HEK293 (cell line): ENCODE measurements at regions not wholly inside any gene's neighbourhood (a gene's known extent, or its start where the extent isn't known, plus 50 kb on each side); places are given as distances from the start of the nearest gene placed in this dataset.
A peak's percentile ranks its signal among the peaks of the same experiment; 100 is the strongest.

Source experiments
- GLIS1 ChIP-seq: fragments of 450-650 bp; formaldehyde crosslinking; IDR thresholded peaks from 2 replicates; pipeline ENCODE4 v1.5.1; 2016; ENCODE audit warnings: missing biosample characterization, missing genetic modification characterization
- HOXA7 ChIP-seq: sonication (generic); formaldehyde crosslinking; IDR thresholded peaks from 2 replicates; pipeline ENCODE4 v1.8.1; 2022; ENCODE audit warnings: missing genetic modification reagents, borderline replicate concordance
- KLF8 ChIP-seq: fragments of 450-650 bp; formaldehyde crosslinking; IDR thresholded peaks from 2 replicates; pipeline ENCODE4 v1.5.1; 2016; ENCODE audit warnings: missing biosample characterization, missing genetic modification characterization
- KLF9 ChIP-seq: fragments of 450-650 bp; formaldehyde crosslinking; IDR thresholded peaks from 2 replicates; pipeline ENCODE4 v1.5.1; 2016; ENCODE audit warnings: missing biosample characterization, missing genetic modification characterization, low read depth
- MYNN ChIP-seq: fragments of 450-650 bp; formaldehyde crosslinking; IDR thresholded peaks from 2 replicates; pipeline ENCODE4 v1.5.1; 2016; ENCODE audit warnings: missing biosample characterization, missing genetic modification characterization, borderline replicate concordance
- OVOL3 ChIP-seq: fragments of 450-650 bp; formaldehyde crosslinking; IDR thresholded peaks from 2 replicates; pipeline ENCODE4 v1.5.1; 2016; ENCODE audit warnings: missing biosample characterization, missing genetic modification characterization
- PRDM1 ChIP-seq: fragments of 450-650 bp; formaldehyde crosslinking; IDR thresholded peaks from 2 replicates; pipeline ENCODE4; 2016; ENCODE audit warnings: missing biosample characterization, missing genetic modification characterization
- ZBTB20 ChIP-seq: fragments of 450-650 bp; formaldehyde crosslinking; IDR thresholded peaks from 2 replicates; pipeline ENCODE4 v1.5.1; 2016; ENCODE audit warnings: missing biosample characterization, missing genetic modification characterization
- ZBTB48 ChIP-seq: fragments of 450-650 bp; formaldehyde crosslinking; IDR thresholded peaks from 2 replicates; pipeline ENCODE4 v1.5.1; 2016; ENCODE audit warnings: missing biosample characterization, missing genetic modification characterization
- ZFHX2 ChIP-seq: fragments of 450-650 bp; formaldehyde crosslinking; conservative IDR thresholded peaks from 2 replicates; pipeline ENCODE4 v1.5.1; 2016; ENCODE audit warnings: missing biosample characterization, missing genetic modification characterization
- ZFP3 ChIP-seq: fragments of 450-650 bp; formaldehyde crosslinking; IDR thresholded peaks from 2 replicates; pipeline ENCODE4 v1.5.1; 2016; ENCODE audit warnings: low read depth, missing biosample characterization, missing genetic modification characterization
- ZNF133 ChIP-seq: fragments of 450-650 bp; formaldehyde crosslinking; IDR thresholded peaks from 2 replicates; pipeline ENCODE4 v1.5.1; 2016; ENCODE audit warnings: missing biosample characterization, missing genetic modification characterization
- ZNF157 ChIP-seq: fragments of 450-650 bp; formaldehyde crosslinking; IDR thresholded peaks from 2 replicates; pipeline ENCODE4 v1.5.1; 2016; ENCODE audit warnings: missing biosample characterization, missing genetic modification characterization
- ZNF23 ChIP-seq: fragments of 450-650 bp; formaldehyde crosslinking; IDR thresholded peaks from 2 replicates; pipeline ENCODE4 v1.5.1; 2016; ENCODE audit warnings: missing biosample characterization, missing genetic modification characterization, borderline replicate concordance
- ZNF24 ChIP-seq: fragments of 450-650 bp; formaldehyde crosslinking; IDR thresholded peaks from 2 replicates; pipeline ENCODE4 v1.5.1; 2016; ENCODE audit warnings: missing biosample characterization, missing genetic modification characterization
- ZNF324 ChIP-seq: fragments of 450-650 bp; formaldehyde crosslinking; IDR thresholded peaks from 2 replicates; pipeline ENCODE4 v1.5.1; 2016; ENCODE audit warnings: missing biosample characterization, missing genetic modification characterization
- ZNF37A ChIP-seq: fragments of 450-650 bp; IDR thresholded peaks from 2 replicates; pipeline ENCODE4 v1.5.1; 2018; ENCODE audit warnings: missing biosample characterization, missing genetic modification characterization
- ZNF433 ChIP-seq: fragments of 450-650 bp; formaldehyde crosslinking; IDR thresholded peaks from 2 replicates; pipeline ENCODE4 v1.5.1; 2016; ENCODE audit warnings: missing biosample characterization, missing genetic modification characterization, low read depth
- ZNF530 ChIP-seq: fragments of 450-650 bp; formaldehyde crosslinking; IDR thresholded peaks from 2 replicates; pipeline ENCODE4 v1.5.1; 2016; ENCODE audit warnings: low read depth, missing biosample characterization, missing genetic modification characterization
- ZNF558 ChIP-seq: fragments of 450-650 bp; formaldehyde crosslinking; IDR thresholded peaks from 2 replicates; pipeline ENCODE4 v1.5.1; 2016; ENCODE audit warnings: missing biosample characterization, missing genetic modification characterization
- ZNF610 ChIP-seq: fragments of 450-650 bp; formaldehyde crosslinking; IDR thresholded peaks from 2 replicates; pipeline ENCODE4 v1.5.1; 2016; ENCODE audit warnings: missing biosample characterization, missing genetic modification characterization, borderline replicate concordance
- ZNF670 ChIP-seq: fragments of 450-650 bp; formaldehyde crosslinking; IDR thresholded peaks from 2 replicates; pipeline ENCODE4 v1.5.1; 2016; ENCODE audit warnings: missing biosample characterization, missing genetic modification characterization, low read depth
- ZNF701 ChIP-seq: fragments of 450-650 bp; formaldehyde crosslinking; IDR thresholded peaks from 2 replicates; pipeline ENCODE4 v1.5.1; 2016; ENCODE audit warnings: missing biosample characterization, missing genetic modification characterization
- ZNF76 ChIP-seq: fragments of 450-650 bp; formaldehyde crosslinking; IDR thresholded peaks from 2 replicates; pipeline ENCODE4; 2016; ENCODE audit warnings: low read depth, missing biosample characterization, missing genetic modification characterization, borderline replicate concordance
- ZSCAN23 ChIP-seq: fragments of 450-650 bp; formaldehyde crosslinking; IDR thresholded peaks from 2 replicates; pipeline ENCODE4 v1.5.1; 2016; ENCODE audit warnings: missing biosample characterization, missing genetic modification characterization
- TF ChIP-seq, protein P1 (sequence below): fragments of 450-650 bp; formaldehyde crosslinking; IDR thresholded peaks from 2 replicates; pipeline ENCODE4 v1.5.1; 2016; ENCODE audit warnings: missing biosample characterization, missing genetic modification characterization
- TF ChIP-seq, protein P2 (sequence below): fragments of 450-650 bp; formaldehyde crosslinking; IDR thresholded peaks from 2 replicates; pipeline ENCODE4 v1.5.1; 2016; ENCODE audit warnings: missing biosample characterization, missing genetic modification characterization, borderline replicate concordance
- TF ChIP-seq, protein P3 (sequence below): fragments of 450-650 bp; formaldehyde crosslinking; IDR thresholded peaks from 2 replicates; pipeline ENCODE4 v1.5.1; 2016; ENCODE audit warnings: missing biosample characterization, missing genetic modification characterization
- TF ChIP-seq, protein P4 (sequence below): IDR thresholded peaks from 2 replicates; pipeline ENCODE4 v1.6.1; 2011; ENCODE audit warnings: mild to moderate bottlenecking, low read depth, low read length, borderline replicate concordance
- TF ChIP-seq, protein P5 (sequence below): fragments of 450-650 bp; IDR thresholded peaks from 2 replicates; pipeline ENCODE4 v1.5.1; 2018; ENCODE audit warnings: missing biosample characterization, missing genetic modification characterization

DNA sequence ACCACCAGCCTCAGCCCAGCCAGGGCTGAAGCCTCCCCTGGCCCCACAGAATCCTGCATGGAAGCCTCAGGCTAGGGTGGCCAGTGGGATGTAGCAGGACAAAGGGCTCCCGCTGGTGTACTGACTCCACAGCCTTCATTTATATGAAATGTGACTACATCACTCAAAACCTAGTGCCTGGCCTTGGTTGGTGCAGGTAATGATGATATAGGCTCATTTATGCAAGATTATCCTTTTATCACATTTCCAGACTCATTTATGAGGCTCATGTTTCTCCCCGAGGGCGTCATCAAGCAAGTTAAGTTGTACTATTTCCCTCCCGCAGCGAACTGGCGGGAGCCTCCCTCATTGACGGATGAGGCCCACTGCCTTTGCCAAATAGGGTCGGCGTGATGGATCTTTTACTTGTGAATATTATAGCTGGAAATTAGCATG is 179.1 kb upstream of the SMAD3 start (continued):
- TF ChIP-seq, protein P1, sequence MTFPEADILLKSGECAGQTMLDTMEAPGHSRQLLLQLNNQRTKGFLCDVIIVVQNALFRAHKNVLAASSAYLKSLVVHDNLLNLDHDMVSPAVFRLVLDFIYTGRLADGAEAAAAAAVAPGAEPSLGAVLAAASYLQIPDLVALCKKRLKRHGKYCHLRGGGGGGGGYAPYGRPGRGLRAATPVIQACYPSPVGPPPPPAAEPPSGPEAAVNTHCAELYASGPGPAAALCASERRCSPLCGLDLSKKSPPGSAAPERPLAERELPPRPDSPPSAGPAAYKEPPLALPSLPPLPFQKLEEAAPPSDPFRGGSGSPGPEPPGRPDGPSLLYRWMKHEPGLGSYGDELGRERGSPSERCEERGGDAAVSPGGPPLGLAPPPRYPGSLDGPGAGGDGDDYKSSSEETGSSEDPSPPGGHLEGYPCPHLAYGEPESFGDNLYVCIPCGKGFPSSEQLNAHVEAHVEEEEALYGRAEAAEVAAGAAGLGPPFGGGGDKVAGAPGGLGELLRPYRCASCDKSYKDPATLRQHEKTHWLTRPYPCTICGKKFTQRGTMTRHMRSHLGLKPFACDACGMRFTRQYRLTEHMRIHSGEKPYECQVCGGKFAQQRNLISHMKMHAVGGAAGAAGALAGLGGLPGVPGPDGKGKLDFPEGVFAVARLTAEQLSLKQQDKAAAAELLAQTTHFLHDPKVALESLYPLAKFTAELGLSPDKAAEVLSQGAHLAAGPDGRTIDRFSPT (tag by site-specific recombination) = peak; percentile 99
- no peak for TF ChIP-seq ZNF701 (tag by site-specific recombination)
- TF ChIP-seq ZNF133 (tag by site-specific recombination) = no peak
- TF ChIP-seq ZNF37A (tag by site-specific recombination) = no peak
- TF ChIP-seq ZNF23 (tag by site-specific recombination) = no peak
- peak; percentile 98 for TF ChIP-seq ZNF24 (tag by site-specific recombination)
- TF ChIP-seq GLIS1 (tag by site-specific recombination) = peak; percentile 100
- TF ChIP-seq ZBTB48 (tag by site-specific recombination) = no peak
- TF ChIP-seq KLF8 = peak; percentile 87
- no peak for TF ChIP-seq PRDM1 (tag by site-specific recombination)
- TF ChIP-seq ZNF433 (tag by site-specific recombination) = no peak
- TF ChIP-seq ZFP3 = no peak
- TF ChIP-seq KLF9 = 0 out of 2 replicates have a peak, but pooled peaks have one; percentile 24
- peak; percentile 33 for TF ChIP-seq ZFHX2 (tag by site-specific recombination)
- peak; percentile 88 for TF ChIP-seq ZNF610 (tag by site-specific recombination)
- TF ChIP-seq, protein P2, sequence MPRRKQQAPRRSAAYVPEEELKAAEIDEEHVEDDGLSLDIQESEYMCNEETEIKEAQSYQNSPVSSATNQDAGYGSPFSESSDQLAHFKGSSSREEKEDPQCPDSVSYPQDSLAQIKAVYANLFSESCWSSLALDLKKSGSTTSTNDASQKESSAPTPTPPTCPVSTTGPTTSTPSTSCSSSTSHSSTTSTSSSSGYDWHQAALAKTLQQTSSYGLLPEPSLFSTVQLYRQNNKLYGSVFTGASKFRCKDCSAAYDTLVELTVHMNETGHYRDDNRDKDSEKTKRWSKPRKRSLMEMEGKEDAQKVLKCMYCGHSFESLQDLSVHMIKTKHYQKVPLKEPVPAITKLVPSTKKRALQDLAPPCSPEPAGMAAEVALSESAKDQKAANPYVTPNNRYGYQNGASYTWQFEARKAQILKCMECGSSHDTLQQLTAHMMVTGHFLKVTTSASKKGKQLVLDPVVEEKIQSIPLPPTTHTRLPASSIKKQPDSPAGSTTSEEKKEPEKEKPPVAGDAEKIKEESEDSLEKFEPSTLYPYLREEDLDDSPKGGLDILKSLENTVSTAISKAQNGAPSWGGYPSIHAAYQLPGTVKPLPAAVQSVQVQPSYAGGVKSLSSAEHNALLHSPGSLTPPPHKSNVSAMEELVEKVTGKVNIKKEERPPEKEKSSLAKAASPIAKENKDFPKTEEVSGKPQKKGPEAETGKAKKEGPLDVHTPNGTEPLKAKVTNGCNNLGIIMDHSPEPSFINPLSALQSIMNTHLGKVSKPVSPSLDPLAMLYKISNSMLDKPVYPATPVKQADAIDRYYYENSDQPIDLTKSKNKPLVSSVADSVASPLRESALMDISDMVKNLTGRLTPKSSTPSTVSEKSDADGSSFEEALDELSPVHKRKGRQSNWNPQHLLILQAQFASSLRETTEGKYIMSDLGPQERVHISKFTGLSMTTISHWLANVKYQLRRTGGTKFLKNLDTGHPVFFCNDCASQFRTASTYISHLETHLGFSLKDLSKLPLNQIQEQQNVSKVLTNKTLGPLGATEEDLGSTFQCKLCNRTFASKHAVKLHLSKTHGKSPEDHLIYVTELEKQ (tag by site-specific recombination) = peak; percentile 96
- TF ChIP-seq ZNF530 (tag by site-specific recombination) = no peak
- peak; percentile 71; the same call in 1 of the 2 replicates for TF ChIP-seq ZNF76 (tag by site-specific recombination)
- TF ChIP-seq ZBTB20 (tag by site-specific recombination) = peak; percentile 89
- TF ChIP-seq HOXA7 (CRISPR knock-in tag) = no peak
- TF ChIP-seq MYNN (tag by site-specific recombination) = 0 out of 2 replicates have a peak, but pooled peaks have one; percentile 49
- TF ChIP-seq ZNF324 (tag by site-specific recombination) = peak; percentile 97
- TF ChIP-seq ZNF558 (tag by site-specific recombination) = peak; percentile 79; the same call in 1 of the 2 replicates
- TF ChIP-seq, protein P3, sequence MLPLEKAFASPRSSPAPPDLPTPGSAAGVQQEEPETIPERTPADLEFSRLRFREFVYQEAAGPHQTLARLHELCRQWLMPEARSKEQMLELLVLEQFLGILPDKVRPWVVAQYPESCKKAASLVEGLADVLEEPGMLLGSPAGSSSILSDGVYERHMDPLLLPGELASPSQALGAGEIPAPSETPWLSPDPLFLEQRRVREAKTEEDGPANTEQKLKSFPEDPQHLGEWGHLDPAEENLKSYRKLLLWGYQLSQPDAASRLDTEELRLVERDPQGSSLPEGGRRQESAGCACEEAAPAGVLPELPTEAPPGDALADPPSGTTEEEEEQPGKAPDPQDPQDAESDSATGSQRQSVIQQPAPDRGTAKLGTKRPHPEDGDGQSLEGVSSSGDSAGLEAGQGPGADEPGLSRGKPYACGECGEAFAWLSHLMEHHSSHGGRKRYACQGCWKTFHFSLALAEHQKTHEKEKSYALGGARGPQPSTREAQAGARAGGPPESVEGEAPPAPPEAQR = no peak
- TF ChIP-seq OVOL3 = peak; percentile 96
- TF ChIP-seq, protein P4, sequence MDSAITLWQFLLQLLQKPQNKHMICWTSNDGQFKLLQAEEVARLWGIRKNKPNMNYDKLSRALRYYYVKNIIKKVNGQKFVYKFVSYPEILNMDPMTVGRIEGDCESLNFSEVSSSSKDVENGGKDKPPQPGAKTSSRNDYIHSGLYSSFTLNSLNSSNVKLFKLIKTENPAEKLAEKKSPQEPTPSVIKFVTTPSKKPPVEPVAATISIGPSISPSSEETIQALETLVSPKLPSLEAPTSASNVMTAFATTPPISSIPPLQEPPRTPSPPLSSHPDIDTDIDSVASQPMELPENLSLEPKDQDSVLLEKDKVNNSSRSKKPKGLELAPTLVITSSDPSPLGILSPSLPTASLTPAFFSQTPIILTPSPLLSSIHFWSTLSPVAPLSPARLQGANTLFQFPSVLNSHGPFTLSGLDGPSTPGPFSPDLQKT = no peak
- no peak for TF ChIP-seq ZNF157
- TF ChIP-seq ZSCAN23 (tag by site-specific recombination) = peak; percentile 95
- TF ChIP-seq, protein P5, sequence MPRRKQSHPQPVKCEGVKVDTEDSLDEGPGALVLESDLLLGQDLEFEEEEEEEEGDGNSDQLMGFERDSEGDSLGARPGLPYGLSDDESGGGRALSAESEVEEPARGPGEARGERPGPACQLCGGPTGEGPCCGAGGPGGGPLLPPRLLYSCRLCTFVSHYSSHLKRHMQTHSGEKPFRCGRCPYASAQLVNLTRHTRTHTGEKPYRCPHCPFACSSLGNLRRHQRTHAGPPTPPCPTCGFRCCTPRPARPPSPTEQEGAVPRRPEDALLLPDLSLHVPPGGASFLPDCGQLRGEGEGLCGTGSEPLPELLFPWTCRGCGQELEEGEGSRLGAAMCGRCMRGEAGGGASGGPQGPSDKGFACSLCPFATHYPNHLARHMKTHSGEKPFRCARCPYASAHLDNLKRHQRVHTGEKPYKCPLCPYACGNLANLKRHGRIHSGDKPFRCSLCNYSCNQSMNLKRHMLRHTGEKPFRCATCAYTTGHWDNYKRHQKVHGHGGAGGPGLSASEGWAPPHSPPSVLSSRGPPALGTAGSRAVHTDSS (tag by site-specific recombination) = peak; percentile 35; the same call in 1 of the 2 replicates
- TF ChIP-seq ZNF670 (tag by site-specific recombination) = no peak
